A549 (cell line): ENCODE measurements at regions not wholly inside any gene's neighbourhood (a gene's known extent, or its start where the extent isn't known, plus 50 kb on each side); places are given as distances from the start of the nearest gene placed in this dataset.

Source experiments
- ATAC-seq, 2 experiments: fragments of 200-7000 bp in 1 of 2; fragments of >200 bp in 1 of 2; cut with Nextera tagmentation in 1 of 2; cut with Tn5 transposase in 1 of 2; 3 replicates each; pipeline versions ENCODE4 v1.8.0 to v1.9.1; 2018 to 2020; ENCODE audit warnings: mild to moderate bottlenecking in 1 of 2, moderate library complexity in 1 of 2
- CTCF ChIA-PET: fragments of 300-600 bp; sonication (Branson Sonifier 250); formaldehyde crosslinking; extraction: SDS; loops from one replicate; lab custom pipeline; 2021; ENCODE audit warnings: antibody characterized with exemption, inconsistent platforms; lab: Yijun Ruan, JAX
- POLR2A ChIA-PET: fragments of 350-600 bp; formaldehyde crosslinking; extraction: SDS; loops from one replicate; lab custom pipeline; 2021; ENCODE audit warnings: antibody characterized with exemption, inconsistent platforms; lab: Yijun Ruan, JAX
- DNase-seq, 2 experiments: peaks; one replicate each; pipeline versions ENCODE4 v3.0.0 to v3.0.0-alpha.2; 2011 to 2016; ENCODE audit warnings: low read depth in 1 of 2, low spot score in 1 of 2
- FAIRE-seq: peaks from 2 replicates; lab custom pipeline; 2011; peaks lifted over from hg19 to GRCh38; lab: Jason Lieb, UNC
- H3K27ac ChIP-seq, 2 experiments: fragments of >200 bp; sonication (Bioruptor Twin); formaldehyde crosslinking; 3 replicates each; pipeline ENCODE4 v1.5.1; 2016 to 2017
- H3K4me1 ChIP-seq: fragments of >200 bp; sonication (Bioruptor Twin); formaldehyde crosslinking; 3 replicates; pipeline ENCODE4 v1.6.1; 2016
- H3K4me2 ChIP-seq: fragments of >200 bp; sonication (Bioruptor Twin); formaldehyde crosslinking; 3 replicates; pipeline ENCODE4 v1.6.1; 2016
- H3K4me3 ChIP-seq: fragments of >200 bp; sonication (Bioruptor Twin); formaldehyde crosslinking; 3 replicates; pipeline ENCODE4 v1.5.1; 2016
- H3K9me3 ChIP-seq: fragments of >200 bp; sonication (Bioruptor Twin); formaldehyde crosslinking; 3 replicates; pipeline ENCODE4 v1.6.1; 2016
- GATA3 ChIP-seq: IDR thresholded peaks from 2 replicates; pipeline ENCODE4 v1.6.1; 2012; ENCODE audit warnings: borderline replicate concordance
- NPAS2 ChIP-seq: fragments of 250-450 bp; sonication (Bioruptor Pico); IDR thresholded peaks from 2 replicates; pipeline ENCODE4 v1.8.0; 2022; ENCODE audit warnings: mild to moderate bottlenecking, moderate library complexity, borderline replicate concordance
- SREBF2 ChIP-seq: fragments of 450-650 bp; IDR thresholded peaks from 2 replicates; pipeline ENCODE4 v1.6.1; 2014; ENCODE audit warnings: mild to moderate bottlenecking, moderate library complexity

DNA sequence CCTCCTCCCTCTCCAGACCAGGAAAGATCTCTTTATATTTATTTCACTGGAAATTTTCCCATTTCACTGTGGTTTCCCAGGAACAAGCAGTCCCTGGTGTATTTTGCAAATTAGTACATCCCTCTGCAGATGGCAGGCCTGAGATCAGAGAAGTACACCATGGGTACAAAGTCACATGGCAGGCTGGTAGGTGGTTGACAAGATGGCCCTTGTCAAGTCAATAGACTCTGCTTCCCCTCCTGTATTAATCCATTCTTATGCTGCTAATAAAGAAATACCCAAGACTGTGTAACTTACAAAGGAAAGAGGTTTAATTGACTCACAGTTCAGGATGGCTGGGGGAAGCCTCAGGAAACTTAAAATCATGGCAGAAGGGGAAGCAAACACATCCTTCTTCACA lies 51.6 kb upstream of the KSR1 start:
- TF ChIP-seq SREBF2 (no peak), GATA3 (no peak), NPAS2 (CRISPR knock-in tag) (no peak)

More for the DNA sequence above, 51.6 kb upstream of the KSR1 start:
- H3K4me3 ChIP-seq, result no peak overlapping the region
- ChIA-PET POLR2A (no interaction called here), CTCF (interaction anchor here (1.0 to 2.7 kb wide), 3 partner anchors 9 to 26 kb away, joined by 4 to 18 read pairs (median 4); no protein-coding TSS in a partner anchor)
- peaks cover 23% of the 10 kb centered on the region for H3K4me1 ChIP-seq
- no peaks in the 10 kb centered on the region for H3K9me3 ChIP-seq
- FAIRE-seq (no peak), DNase-seq (no peak), ATAC-seq (no peak)
- H3K27ac ChIP-seq, result no peak overlapping the region; a peak in 1 of 6 replicates
- H3K4me2 ChIP-seq, result no peak overlapping the region
